ENCODE measurements at regions not wholly inside any gene's neighbourhood (a gene's known extent, or its start where the extent isn't known, plus 50 kb on each side); places are given as distances from the start of the nearest gene placed in this dataset.
"Not testable (repeated sequence)": the region's sequence is repeated elsewhere in the genome, so short reads cannot be mapped to it uniquely, and the experiment has no call there.

- DNase-seq, result no peak
Observed at GRCh38 chr1:66462313-66462712, 71.6 kb upstream of the SGIP1 start.

DNA sequence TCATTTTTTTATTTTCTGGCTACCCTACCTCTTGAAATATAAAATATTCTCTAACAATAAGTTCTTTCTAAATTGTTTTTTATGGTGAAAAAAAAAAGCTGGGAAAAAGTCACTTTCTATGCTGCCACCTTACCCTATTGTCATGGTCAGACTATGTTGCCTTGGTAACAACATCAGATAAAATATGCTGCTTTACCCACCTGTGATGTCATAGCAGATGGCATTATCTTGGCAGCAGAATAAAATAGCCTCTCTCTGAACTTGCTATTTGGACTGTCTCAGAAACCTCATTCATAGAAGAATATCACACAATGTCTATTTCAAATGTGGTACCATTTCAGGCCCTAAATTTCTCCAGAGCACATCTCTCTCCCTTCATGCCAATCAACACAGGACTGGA is 69.6 kb upstream of the SGIP1 start:
- no peak for DNase-seq

- DNase-seq, result no peak
Observed at GRCh38 chr1:66464802-66465201, 69.2 kb upstream of the SGIP1 start.

DNA sequence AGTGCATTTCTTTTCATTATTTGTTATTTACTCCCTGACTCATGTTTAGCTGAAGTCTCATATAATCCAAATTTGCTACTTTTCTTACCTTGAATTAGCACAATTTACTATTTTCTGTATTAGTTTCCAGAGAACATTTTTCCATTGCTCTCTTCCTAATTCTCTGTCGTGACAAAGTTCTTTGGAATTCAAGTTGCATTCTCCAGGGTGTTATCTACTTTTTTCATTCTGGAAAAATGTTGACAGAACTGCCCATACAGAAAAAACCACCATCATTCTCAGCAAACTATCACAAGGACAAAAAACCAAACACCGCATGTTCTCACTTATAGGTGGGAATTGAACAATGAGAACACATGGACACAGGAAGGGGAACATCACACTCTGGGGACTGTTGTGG is 67.3 kb upstream of the SGIP1 start:
- DNase-seq, result not testable (repeated sequence)

DNA sequence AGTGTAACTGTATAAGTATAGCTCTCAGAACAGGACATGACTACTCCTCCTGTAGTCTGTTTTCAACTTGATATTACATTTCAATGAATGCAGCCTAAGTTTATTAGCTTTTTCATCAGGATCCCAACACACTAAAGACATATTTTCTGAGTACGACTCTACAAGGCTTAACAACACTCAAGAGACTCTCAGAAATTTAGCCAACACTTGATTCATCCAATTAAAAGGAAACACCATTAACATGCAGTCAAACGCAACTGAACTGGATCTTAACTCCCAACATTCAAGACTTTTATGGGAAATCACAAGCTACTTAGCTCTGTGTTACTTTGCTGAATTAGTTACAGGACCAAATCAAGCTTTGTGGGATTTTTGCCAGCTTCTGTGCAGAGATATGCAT is 65.2 kb upstream of the SGIP1 start:
- no peak for DNase-seq

GRCh38 chr1:66475940-66476339 is 58.0 kb upstream of the SGIP1 start:
- no peak for DNase-seq

DNA sequence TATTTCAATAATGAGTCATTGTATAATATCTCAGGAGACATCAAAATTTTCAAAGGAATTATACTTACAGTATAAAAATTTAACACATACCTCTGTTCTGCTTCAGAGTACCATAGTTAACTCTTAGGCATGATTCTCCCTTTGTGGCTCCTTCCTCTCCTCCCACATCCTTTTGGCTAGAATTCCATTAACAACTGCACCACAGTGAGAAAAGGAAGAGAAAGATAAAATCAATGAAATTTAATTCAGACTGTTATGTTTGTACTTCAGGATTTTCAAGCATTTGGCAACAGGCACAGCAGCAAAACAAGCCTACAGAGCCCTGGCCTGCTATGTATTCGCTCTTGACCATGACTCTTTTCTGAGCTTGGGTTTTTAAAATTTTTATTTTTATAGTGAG is 57.2 kb upstream of the SGIP1 start:
- DNase-seq, result no peak

DNA sequence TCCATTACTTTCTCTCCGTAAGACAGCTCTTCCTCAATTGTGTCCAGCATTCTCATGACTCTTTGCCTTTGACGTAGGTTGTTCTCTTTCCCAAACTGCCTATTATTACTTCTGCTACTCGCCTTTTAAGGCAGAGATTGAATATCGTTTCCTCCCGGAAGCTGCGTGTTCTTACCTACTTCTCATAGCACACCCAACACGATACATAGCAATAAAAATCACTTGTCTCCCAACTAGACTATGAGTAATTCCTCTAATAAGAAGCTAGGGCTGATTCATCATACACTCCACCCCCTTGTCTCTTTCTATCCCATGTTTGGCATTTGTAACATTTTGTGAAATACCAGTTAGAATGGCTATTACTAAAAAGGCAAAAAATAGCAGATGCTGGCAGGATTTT is 55.8 kb upstream of the SGIP1 start:
- peak; percentile 11 for DNase-seq

GRCh38 chr1:66480162-66480561 is 53.8 kb upstream of the SGIP1 start:
- no peak for DNase-seq

DNA sequence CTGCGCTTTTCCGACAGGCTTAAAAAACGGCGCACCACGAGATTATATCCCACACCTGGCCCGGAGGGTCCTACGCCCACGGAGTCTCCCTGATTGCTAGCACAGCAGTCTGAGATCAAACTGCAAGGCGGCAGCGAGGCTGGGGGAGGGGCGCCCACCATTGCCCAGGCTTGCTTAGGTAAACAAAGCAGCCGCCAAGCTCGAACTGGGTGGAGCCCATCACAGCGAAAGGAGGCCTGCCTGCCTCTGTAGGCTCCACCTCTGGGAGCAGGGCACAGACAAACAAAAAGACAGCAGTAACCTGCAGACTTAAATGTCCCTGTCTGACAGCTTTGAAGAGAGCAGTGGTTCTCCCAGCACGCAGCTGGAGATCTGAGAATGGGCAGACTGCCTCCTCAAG is 52.7 kb upstream of the SGIP1 start:
- DNase-seq, result not testable (repeated sequence)

Measured in inflammatory macrophage treated with lipopolysaccharide for 4 hours (primary cell).